SK-N-SH (cell line): ENCODE measurements at regions not wholly inside any gene's neighbourhood (a gene's known extent, or its start where the extent isn't known, plus 50 kb on each side); places are given as distances from the start of the nearest gene placed in this dataset.

Experiments used
- CTCF ChIA-PET: fragments of 300-600, 350-600 bp; formaldehyde crosslinking; extraction: SDS; loops from one replicate; lab custom pipeline; 2021; lab: Yijun Ruan, JAX
- POLR2A ChIA-PET: fragments of 350-600 bp; sonication (Branson Sonifier 250); formaldehyde crosslinking; extraction: SDS; loops from one replicate; lab custom pipeline; 2020; ENCODE audit warnings: antibody characterized with exemption, inconsistent platforms; lab: Yijun Ruan, JAX
- DNase-seq: peaks from one replicate; pipeline ENCODE4 v3.0.0; 2012
- H2AFZ ChIP-seq: fragments of 200-600 bp; sonication (generic); 2 replicates; pipeline ENCODE4 v1.8.1; 2016; ENCODE audit warnings: antibody characterized with exemption, mild to moderate bottlenecking, low read depth
- H3F3A ChIP-seq: fragments of 200-600 bp; sonication (generic); replicated peaks from 2 replicates; pipeline ENCODE3; 2016; ENCODE audit warnings: antibody characterized with exemption, mild to moderate bottlenecking; ENCODE audit not compliant: insufficient read depth
- H3K27ac ChIP-seq, 2 experiments: fragments of 200-500 bp in 1 of 2; fragments of 200-600 bp in 1 of 2; sonication (Bioruptor generic) in 1 of 2; sonication (generic), shearing (Covaris generic) in 1 of 2; 2 replicates each; pipeline versions ENCODE4 v1.5.1 to v1.6.1; 2014 to 2016; ENCODE audit warnings: low read depth in 2 of 2, inconsistent platforms in 1 of 2, low read length in 1 of 2, mild to moderate bottlenecking in 1 of 2, mixed read lengths in 1 of 2
- H3K27me3 ChIP-seq: fragments of 200-600 bp; sonication (generic), shearing (Covaris generic); 2 replicates; pipeline ENCODE4 v1.6.1; 2016; ENCODE audit warnings: mixed run types; ENCODE audit not compliant: insufficient read depth
- H3K36me3 ChIP-seq, 2 experiments: fragments of 200-500 bp in 1 of 2; fragments of 200-600 bp in 1 of 2; sonication (Bioruptor generic) in 1 of 2; sonication (generic) in 1 of 2; replicated peaks in 1 of 2; 2 replicates each; pipeline versions ENCODE3 to v1.5.1; 2014 to 2016; ENCODE audit warnings: low read length in 1 of 2, mild to moderate bottlenecking in 1 of 2; ENCODE audit not compliant: insufficient read depth in 2 of 2, control insufficient read depth in 1 of 2
- H3K4me1 ChIP-seq, 2 experiments: fragments of 200-500 bp in 1 of 2; fragments of 200-600 bp in 1 of 2; sonication (Bioruptor generic) in 1 of 2; sonication (generic), shearing (Covaris generic) in 1 of 2; 2 replicates each; pipeline versions ENCODE4 v1.5.1 to v1.6.1; 2014 to 2016; ENCODE audit warnings: low read depth in 1 of 2, low read length in 1 of 2, mixed run types in 1 of 2; ENCODE audit not compliant: insufficient read depth in 2 of 2, control insufficient read depth in 1 of 2
- H3K4me2 ChIP-seq: fragments of 200-600 bp; sonication (generic), shearing (Covaris generic); 2 replicates; pipeline ENCODE4 v1.6.1; 2017; ENCODE audit warnings: mixed run types
- H3K4me3 ChIP-seq, 2 experiments: fragments of 200-500 bp in 1 of 2; fragments of 200-600 bp in 1 of 2; sonication (Bioruptor generic) in 1 of 2; sonication (generic), shearing (Covaris generic) in 1 of 2; 2 replicates each; pipeline versions ENCODE4 v1.5.1 to v1.8.1; 2014 to 2016; ENCODE audit warnings: low read depth in 2 of 2, inconsistent platforms in 1 of 2, low read length in 1 of 2, mild to moderate bottlenecking in 1 of 2, mixed read lengths in 1 of 2, moderate library complexity in 1 of 2
- H3K79me2 ChIP-seq: fragments of 200-600 bp; sonication (generic); 2 replicates; pipeline ENCODE4 v1.8.1; 2017; ENCODE audit warnings: mild to moderate bottlenecking; ENCODE audit not compliant: insufficient read depth
- H3K9ac ChIP-seq: fragments of 200-600 bp; sonication (generic); 2 replicates; pipeline ENCODE4 v1.6.1; 2017; ENCODE audit warnings: mixed run types
- H3K9me2 ChIP-seq: fragments of 200-600 bp; sonication (generic); 2 replicates; pipeline ENCODE4 v1.6.1; 2017; ENCODE audit warnings: mixed run types
- H3K9me3 ChIP-seq: fragments of 200-600 bp; sonication (generic); 2 replicates; pipeline ENCODE4 v1.6.1; 2017; ENCODE audit warnings: mixed run types, mild to moderate bottlenecking, moderate library complexity
- H4K20me1 ChIP-seq: fragments of 200-600 bp; sonication (generic); 2 replicates; pipeline ENCODE4 v1.6.1; 2017; ENCODE audit warnings: mild to moderate bottlenecking, mixed run types; ENCODE audit not compliant: insufficient read depth
- CHD2 ChIP-seq: fragments of 150-350 bp; IDR thresholded peaks from 2 replicates; pipeline ENCODE4 v1.6.1; 2018; ENCODE audit warnings: low read length; ENCODE audit not compliant: partially characterized antibody
- ELF1 ChIP-seq: IDR thresholded peaks from 2 replicates; pipeline ENCODE4 v1.4.0; 2012
- GABPA ChIP-seq: IDR thresholded peaks from 2 replicates; pipeline ENCODE4 v1.4.0; 2012; ENCODE audit warnings: low read depth, mild to moderate bottlenecking
- RAD21 ChIP-seq: IDR thresholded peaks from 2 replicates; pipeline ENCODE4 v1.6.1; 2012; ENCODE audit warnings: mild to moderate bottlenecking, low read length
- RCOR1 ChIP-seq: fragments of 150-350 bp; IDR thresholded peaks from 2 replicates; pipeline ENCODE4 v1.6.1; 2017; ENCODE audit warnings: antibody characterized with exemption, low read length
- SIN3A ChIP-seq: IDR thresholded peaks from 2 replicates; pipeline ENCODE4 v1.6.1; 2012; ENCODE audit warnings: low read depth, mild to moderate bottlenecking, low read length, moderate library complexity, borderline replicate concordance
- TCF12 ChIP-seq: IDR thresholded peaks from 2 replicates; pipeline ENCODE4 v1.4.0; 2012
- TEAD4 ChIP-seq: IDR thresholded peaks from 2 replicates; pipeline ENCODE4 v1.4.0; 2012; ENCODE audit warnings: mild to moderate bottlenecking, borderline replicate concordance; ENCODE audit not compliant: insufficient read depth
- YY1 ChIP-seq: IDR thresholded peaks from 2 replicates; pipeline ENCODE4 v1.4.0; 2012; ENCODE audit warnings: low read depth, mild to moderate bottlenecking
- WGBS: methylation state at CpG from one replicate; pipeline ENCODE4 v1.1.6; 2017; ENCODE audit warnings: low lambda C conversion rate; 5-methylcytosine and 5-hydroxymethylcytosine counted together
- TF ChIP-seq, protein P1 (sequence below): IDR thresholded peaks from 2 replicates; pipeline ENCODE4; 2012
- TF ChIP-seq, protein P2 (sequence below): fragments of 150-350 bp; IDR thresholded peaks from 2 replicates; pipeline ENCODE4 v1.6.1; 2017; ENCODE audit warnings: antibody characterized with exemption, low read length, low read depth, borderline replicate concordance
- TF ChIP-seq, protein P3 (sequence below): IDR thresholded peaks from 2 replicates; pipeline ENCODE4 v1.6.1; 2012; ENCODE audit warnings: mild to moderate bottlenecking, low read depth, low read length, moderate library complexity
- TF ChIP-seq, protein P4 (sequence below): IDR thresholded peaks from 2 replicates; pipeline ENCODE4 v1.4.0; 2012; ENCODE audit warnings: low read depth, borderline replicate concordance

DNA sequence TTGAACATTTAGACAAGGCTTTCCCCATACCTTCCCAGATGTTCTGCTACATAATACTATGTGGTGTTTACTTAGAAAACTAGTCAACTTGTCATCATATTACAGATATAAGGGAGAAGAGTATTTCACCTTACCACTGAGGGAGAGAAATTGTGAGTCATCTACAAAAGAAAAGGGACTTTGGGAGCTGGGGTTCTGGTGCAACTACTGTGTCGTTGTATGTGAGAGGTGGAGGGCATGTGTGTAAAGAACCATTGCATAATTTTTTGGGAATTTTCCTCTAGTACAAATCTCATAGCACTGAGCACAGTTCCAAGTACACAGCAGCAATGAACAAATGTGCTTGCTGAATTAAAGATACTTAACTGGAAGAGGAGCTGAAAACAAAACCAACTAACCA is 665.6 kb downstream of the DHX35 start:
- no peak overlapping the region for H3K27ac ChIP-seq
- no peaks in the 10 kb centered on the region for H4K20me1 ChIP-seq
- no peaks in the 10 kb centered on the region for H3F3A ChIP-seq
- POLR2A ChIA-PET = no interaction called here
- H3K9me2 ChIP-seq = no peaks in the 10 kb centered on the region
- H3K4me2 ChIP-seq = no peak overlapping the region
- CTCF ChIA-PET = no interaction called here
- no peak overlapping the region for H2AFZ ChIP-seq
- H3K27me3 ChIP-seq = no peaks in the 10 kb centered on the region
- H3K9ac ChIP-seq = no peak overlapping the region
- H3K4me1 ChIP-seq = peaks cover 0 to 8% of the 10 kb centered on the region in 2 experiments; a peak in 2 of 4 replicates
- no peaks in the 10 kb centered on the region for H3K36me3 ChIP-seq
- 31% methylated on average over 1 of the region's 1 CpG for WGBS
- no peaks in the 10 kb centered on the region for H3K79me2 ChIP-seq
- TF ChIP-seq RCOR1 (no peak), CHD2 (no peak), TCF12 (no peak), YY1 (no peak), RAD21 (no peak), GABPA (no peak), SIN3A (no peak), TEAD4 (no peak), ELF1 (no peak)
- TF ChIP-seq, protein P1, sequence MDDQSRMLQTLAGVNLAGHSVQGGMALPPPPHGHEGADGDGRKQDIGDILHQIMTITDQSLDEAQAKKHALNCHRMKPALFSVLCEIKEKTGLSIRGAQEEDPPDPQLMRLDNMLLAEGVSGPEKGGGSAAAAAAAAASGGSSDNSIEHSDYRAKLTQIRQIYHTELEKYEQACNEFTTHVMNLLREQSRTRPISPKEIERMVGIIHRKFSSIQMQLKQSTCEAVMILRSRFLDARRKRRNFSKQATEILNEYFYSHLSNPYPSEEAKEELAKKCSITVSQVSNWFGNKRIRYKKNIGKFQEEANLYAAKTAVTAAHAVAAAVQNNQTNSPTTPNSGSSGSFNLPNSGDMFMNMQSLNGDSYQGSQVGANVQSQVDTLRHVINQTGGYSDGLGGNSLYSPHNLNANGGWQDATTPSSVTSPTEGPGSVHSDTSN = no peak
- TF ChIP-seq, protein P2, sequence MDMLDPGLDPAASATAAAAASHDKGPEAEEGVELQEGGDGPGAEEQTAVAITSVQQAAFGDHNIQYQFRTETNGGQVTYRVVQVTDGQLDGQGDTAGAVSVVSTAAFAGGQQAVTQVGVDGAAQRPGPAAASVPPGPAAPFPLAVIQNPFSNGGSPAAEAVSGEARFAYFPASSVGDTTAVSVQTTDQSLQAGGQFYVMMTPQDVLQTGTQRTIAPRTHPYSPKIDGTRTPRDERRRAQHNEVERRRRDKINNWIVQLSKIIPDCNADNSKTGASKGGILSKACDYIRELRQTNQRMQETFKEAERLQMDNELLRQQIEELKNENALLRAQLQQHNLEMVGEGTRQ = no peak
- TF ChIP-seq, protein P3, sequence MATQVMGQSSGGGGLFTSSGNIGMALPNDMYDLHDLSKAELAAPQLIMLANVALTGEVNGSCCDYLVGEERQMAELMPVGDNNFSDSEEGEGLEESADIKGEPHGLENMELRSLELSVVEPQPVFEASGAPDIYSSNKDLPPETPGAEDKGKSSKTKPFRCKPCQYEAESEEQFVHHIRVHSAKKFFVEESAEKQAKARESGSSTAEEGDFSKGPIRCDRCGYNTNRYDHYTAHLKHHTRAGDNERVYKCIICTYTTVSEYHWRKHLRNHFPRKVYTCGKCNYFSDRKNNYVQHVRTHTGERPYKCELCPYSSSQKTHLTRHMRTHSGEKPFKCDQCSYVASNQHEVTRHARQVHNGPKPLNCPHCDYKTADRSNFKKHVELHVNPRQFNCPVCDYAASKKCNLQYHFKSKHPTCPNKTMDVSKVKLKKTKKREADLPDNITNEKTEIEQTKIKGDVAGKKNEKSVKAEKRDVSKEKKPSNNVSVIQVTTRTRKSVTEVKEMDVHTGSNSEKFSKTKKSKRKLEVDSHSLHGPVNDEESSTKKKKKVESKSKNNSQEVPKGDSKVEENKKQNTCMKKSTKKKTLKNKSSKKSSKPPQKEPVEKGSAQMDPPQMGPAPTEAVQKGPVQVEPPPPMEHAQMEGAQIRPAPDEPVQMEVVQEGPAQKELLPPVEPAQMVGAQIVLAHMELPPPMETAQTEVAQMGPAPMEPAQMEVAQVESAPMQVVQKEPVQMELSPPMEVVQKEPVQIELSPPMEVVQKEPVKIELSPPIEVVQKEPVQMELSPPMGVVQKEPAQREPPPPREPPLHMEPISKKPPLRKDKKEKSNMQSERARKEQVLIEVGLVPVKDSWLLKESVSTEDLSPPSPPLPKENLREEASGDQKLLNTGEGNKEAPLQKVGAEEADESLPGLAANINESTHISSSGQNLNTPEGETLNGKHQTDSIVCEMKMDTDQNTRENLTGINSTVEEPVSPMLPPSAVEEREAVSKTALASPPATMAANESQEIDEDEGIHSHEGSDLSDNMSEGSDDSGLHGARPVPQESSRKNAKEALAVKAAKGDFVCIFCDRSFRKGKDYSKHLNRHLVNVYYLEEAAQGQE = no peak
- TF ChIP-seq, protein P4, sequence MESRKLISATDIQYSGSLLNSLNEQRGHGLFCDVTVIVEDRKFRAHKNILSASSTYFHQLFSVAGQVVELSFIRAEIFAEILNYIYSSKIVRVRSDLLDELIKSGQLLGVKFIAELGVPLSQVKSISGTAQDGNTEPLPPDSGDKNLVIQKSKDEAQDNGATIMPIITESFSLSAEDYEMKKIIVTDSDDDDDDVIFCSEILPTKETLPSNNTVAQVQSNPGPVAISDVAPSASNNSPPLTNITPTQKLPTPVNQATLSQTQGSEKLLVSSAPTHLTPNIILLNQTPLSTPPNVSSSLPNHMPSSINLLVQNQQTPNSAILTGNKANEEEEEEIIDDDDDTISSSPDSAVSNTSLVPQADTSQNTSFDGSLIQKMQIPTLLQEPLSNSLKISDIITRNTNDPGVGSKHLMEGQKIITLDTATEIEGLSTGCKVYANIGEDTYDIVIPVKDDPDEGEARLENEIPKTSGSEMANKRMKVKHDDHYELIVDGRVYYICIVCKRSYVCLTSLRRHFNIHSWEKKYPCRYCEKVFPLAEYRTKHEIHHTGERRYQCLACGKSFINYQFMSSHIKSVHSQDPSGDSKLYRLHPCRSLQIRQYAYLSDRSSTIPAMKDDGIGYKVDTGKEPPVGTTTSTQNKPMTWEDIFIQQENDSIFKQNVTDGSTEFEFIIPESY = no peak
- H3K4me3 ChIP-seq = no peak overlapping the region
- no peak for DNase-seq
- no peaks in the 10 kb centered on the region for H3K9me3 ChIP-seq
